RWPE1 (cell line): ENCODE measurements at regions not wholly inside any gene's neighbourhood (a gene's known extent, or its start where the extent isn't known, plus 50 kb on each side); places are given as distances from the start of the nearest gene placed in this dataset.

Experiments used
- CTCF ChIA-PET: fragments of 350-600 bp; sonication (Branson Sonifier 250); formaldehyde crosslinking; extraction: SDS; loops from one replicate; lab custom pipeline; 2021; lab: Yijun Ruan, JAX
- POLR2A ChIA-PET: fragments of 400-600 bp; formaldehyde crosslinking; extraction: SDS; loops from one replicate; lab custom pipeline; 2020; ENCODE audit warnings: antibody characterized with exemption; ENCODE audit not compliant: low non-redundant PET; lab: Yijun Ruan, JAX
- DNase-seq: peaks from one replicate; pipeline ENCODE4 v3.0.0; 2012; ENCODE audit warnings: low spot score
- H3K27ac ChIP-seq: fragments of 450-650 bp; 2 replicates; pipeline ENCODE4 v1.5.1; 2017
- TF ChIP-seq, protein P1 (sequence below): fragments of 450-650 bp; conservative IDR thresholded peaks from 2 replicates; pipeline ENCODE4 v1.5.1; 2017; ENCODE audit warnings: low read depth, mild to moderate bottlenecking

GRCh38 chr18:75757951-75758350, 330.4 kb upstream of the SMIM21 start:
- no peak overlapping the region for H3K27ac ChIP-seq
- no peak for DNase-seq
- ChIA-PET CTCF (no interaction called here), POLR2A (no interaction called here)
- TF ChIP-seq, protein P1, sequence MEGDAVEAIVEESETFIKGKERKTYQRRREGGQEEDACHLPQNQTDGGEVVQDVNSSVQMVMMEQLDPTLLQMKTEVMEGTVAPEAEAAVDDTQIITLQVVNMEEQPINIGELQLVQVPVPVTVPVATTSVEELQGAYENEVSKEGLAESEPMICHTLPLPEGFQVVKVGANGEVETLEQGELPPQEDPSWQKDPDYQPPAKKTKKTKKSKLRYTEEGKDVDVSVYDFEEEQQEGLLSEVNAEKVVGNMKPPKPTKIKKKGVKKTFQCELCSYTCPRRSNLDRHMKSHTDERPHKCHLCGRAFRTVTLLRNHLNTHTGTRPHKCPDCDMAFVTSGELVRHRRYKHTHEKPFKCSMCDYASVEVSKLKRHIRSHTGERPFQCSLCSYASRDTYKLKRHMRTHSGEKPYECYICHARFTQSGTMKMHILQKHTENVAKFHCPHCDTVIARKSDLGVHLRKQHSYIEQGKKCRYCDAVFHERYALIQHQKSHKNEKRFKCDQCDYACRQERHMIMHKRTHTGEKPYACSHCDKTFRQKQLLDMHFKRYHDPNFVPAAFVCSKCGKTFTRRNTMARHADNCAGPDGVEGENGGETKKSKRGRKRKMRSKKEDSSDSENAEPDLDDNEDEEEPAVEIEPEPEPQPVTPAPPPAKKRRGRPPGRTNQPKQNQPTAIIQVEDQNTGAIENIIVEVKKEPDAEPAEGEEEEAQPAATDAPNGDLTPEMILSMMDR, result no peak

GRCh38 chr18:75754433-75754832, 326.9 kb upstream of the SMIM21 start:
- TF ChIP-seq, protein P1, result no peak
- DNase-seq, result no peak
- ChIA-PET POLR2A (no interaction called here), CTCF (no interaction called here)
- no peak overlapping the region for H3K27ac ChIP-seq

- H3K27ac ChIP-seq, result no peak overlapping the region
- CTCF ChIA-PET, result no interaction called here
- POLR2A ChIA-PET, result no interaction called here
- DNase-seq, result no peak
- TF ChIP-seq, protein P1, result no peak
These were observed 326.2 kb upstream of the SMIM21 start for GRCh38 chr18:75753753-75754152.

- TF ChIP-seq, protein P1, result no peak
- H3K27ac ChIP-seq, result no peak overlapping the region
- POLR2A ChIA-PET, result no interaction called here
- no peak for DNase-seq
- CTCF ChIA-PET, result no interaction called here
These were observed 325.3 kb upstream of the SMIM21 start for GRCh38 chr18:75752740-75753263.

GRCh38 chr18:75745147-75745546, 317.6 kb upstream of the SMIM21 start:
- ChIA-PET POLR2A (no interaction called here), CTCF (no interaction called here)
- DNase-seq, result no peak
- no peak overlapping the region for H3K27ac ChIP-seq
- TF ChIP-seq, protein P1, result no peak

DNA sequence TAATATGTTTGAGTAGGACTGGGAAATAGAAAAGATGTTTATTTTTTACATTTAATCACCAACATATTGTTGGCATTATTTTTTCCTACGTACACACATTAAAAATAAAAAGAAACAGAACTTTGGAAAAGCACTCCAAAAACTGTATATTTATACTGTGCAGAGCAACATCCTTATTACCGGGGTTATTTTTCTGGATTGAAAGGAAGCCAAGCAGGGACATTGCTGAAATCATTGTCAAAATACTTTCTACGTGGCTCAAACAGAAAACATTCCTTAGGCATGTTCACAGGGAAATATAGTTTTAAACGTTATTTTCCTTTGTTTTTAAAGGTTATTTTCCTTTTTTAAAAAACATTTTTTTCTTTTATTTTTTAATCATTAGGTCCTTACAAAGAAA, 315.0 kb upstream of the SMIM21 start:
- H3K27ac ChIP-seq, result no peak overlapping the region
- TF ChIP-seq, protein P1, result no peak
- ChIA-PET CTCF (no interaction called here), POLR2A (no interaction called here)
- DNase-seq, result no peak

- CTCF ChIA-PET, result no interaction called here
- POLR2A ChIA-PET, result no interaction called here
- no peak for DNase-seq
- TF ChIP-seq, protein P1, result no peak
- H3K27ac ChIP-seq, result no peak overlapping the region
These were observed 312.2 kb upstream of the SMIM21 start for GRCh38 chr18:75739682-75740081.
